HEK293 (cell line): ENCODE measurements at regions not wholly inside any gene's neighbourhood (a gene's known extent, or its start where the extent isn't known, plus 50 kb on each side); places are given as distances from the start of the nearest gene placed in this dataset.

Experiments used
- CTCF ChIP-seq: fragments of 450-650 bp; formaldehyde crosslinking; IDR thresholded peaks from 2 replicates; pipeline ENCODE4 v1.5.1; 2016; ENCODE audit warnings: missing biosample characterization, missing genetic modification characterization
- ELK4 ChIP-seq: IDR thresholded peaks from 2 replicates; pipeline ENCODE4 v1.6.1; 2011; ENCODE audit warnings: mild to moderate bottlenecking, low read depth, low read length, borderline replicate concordance
- PBX3 ChIP-seq: sonication (generic); formaldehyde crosslinking; IDR thresholded peaks from 2 replicates; pipeline ENCODE4 v1.8.1; 2022; ENCODE audit warnings: mild to moderate bottlenecking, moderate library complexity, missing genetic modification reagents
- ZBTB26 ChIP-seq: fragments of 450-650 bp; formaldehyde crosslinking; optimal IDR thresholded peaks from 2 replicates; pipeline ENCODE3; 2016; ENCODE audit warnings: missing biosample characterization, mild to moderate bottlenecking, missing genetic modification characterization
- ZFHX2 ChIP-seq: fragments of 450-650 bp; formaldehyde crosslinking; conservative IDR thresholded peaks from 2 replicates; pipeline ENCODE4 v1.5.1; 2016; ENCODE audit warnings: missing biosample characterization, missing genetic modification characterization
- ZNF10 ChIP-seq: fragments of 450-650 bp; formaldehyde crosslinking; IDR thresholded peaks from 2 replicates; pipeline ENCODE4 v1.5.1; 2017; ENCODE audit warnings: missing biosample characterization, missing genetic modification characterization
- ZNF394 ChIP-seq: fragments of 450-650 bp; formaldehyde crosslinking; IDR thresholded peaks from 2 replicates; pipeline ENCODE4 v1.5.1; 2016; ENCODE audit warnings: missing biosample characterization, missing genetic modification characterization, mild to moderate bottlenecking, moderate library complexity, borderline replicate concordance
- ZNF473 ChIP-seq: fragments of 450-650 bp; formaldehyde crosslinking; IDR thresholded peaks from 2 replicates; pipeline ENCODE4 v1.5.1; 2017; ENCODE audit warnings: missing biosample characterization, missing genetic modification characterization
- ZNF658 ChIP-seq: fragments of 450-650 bp; formaldehyde crosslinking; IDR thresholded peaks from 2 replicates; pipeline ENCODE4; 2016; ENCODE audit warnings: missing biosample characterization, missing genetic modification characterization
- ZSCAN5A ChIP-seq: fragments of 450-650 bp; formaldehyde crosslinking; IDR thresholded peaks from 2 replicates; pipeline ENCODE4 v1.5.1; 2016; ENCODE audit warnings: missing biosample characterization, missing genetic modification characterization
- TF ChIP-seq, protein P1 (sequence below): fragments of 450-650 bp; formaldehyde crosslinking; IDR thresholded peaks from 2 replicates; pipeline ENCODE4 v1.5.1; 2016; ENCODE audit warnings: missing biosample characterization, missing genetic modification characterization

GRCh38 chr7:159317294-159317693 is 172.6 kb upstream of the VIPR2 start:
- TF ChIP-seq CTCF (no peak), PBX3 (CRISPR knock-in tag) (no peak), ZNF473 (tag by site-specific recombination) (no peak), ZBTB26 (tag by site-specific recombination) (no peak), ELK4 (no peak), ZSCAN5A (no peak), ZNF658 (tag by site-specific recombination) (no peak), ZFHX2 (no peak), ZNF394 (tag by site-specific recombination) (no peak), ZNF10 (tag by site-specific recombination) (no peak)
- TF ChIP-seq, protein P1, sequence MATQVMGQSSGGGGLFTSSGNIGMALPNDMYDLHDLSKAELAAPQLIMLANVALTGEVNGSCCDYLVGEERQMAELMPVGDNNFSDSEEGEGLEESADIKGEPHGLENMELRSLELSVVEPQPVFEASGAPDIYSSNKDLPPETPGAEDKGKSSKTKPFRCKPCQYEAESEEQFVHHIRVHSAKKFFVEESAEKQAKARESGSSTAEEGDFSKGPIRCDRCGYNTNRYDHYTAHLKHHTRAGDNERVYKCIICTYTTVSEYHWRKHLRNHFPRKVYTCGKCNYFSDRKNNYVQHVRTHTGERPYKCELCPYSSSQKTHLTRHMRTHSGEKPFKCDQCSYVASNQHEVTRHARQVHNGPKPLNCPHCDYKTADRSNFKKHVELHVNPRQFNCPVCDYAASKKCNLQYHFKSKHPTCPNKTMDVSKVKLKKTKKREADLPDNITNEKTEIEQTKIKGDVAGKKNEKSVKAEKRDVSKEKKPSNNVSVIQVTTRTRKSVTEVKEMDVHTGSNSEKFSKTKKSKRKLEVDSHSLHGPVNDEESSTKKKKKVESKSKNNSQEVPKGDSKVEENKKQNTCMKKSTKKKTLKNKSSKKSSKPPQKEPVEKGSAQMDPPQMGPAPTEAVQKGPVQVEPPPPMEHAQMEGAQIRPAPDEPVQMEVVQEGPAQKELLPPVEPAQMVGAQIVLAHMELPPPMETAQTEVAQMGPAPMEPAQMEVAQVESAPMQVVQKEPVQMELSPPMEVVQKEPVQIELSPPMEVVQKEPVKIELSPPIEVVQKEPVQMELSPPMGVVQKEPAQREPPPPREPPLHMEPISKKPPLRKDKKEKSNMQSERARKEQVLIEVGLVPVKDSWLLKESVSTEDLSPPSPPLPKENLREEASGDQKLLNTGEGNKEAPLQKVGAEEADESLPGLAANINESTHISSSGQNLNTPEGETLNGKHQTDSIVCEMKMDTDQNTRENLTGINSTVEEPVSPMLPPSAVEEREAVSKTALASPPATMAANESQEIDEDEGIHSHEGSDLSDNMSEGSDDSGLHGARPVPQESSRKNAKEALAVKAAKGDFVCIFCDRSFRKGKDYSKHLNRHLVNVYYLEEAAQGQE (tag by site-specific recombination) = no peak
